Tibial artery (tissue), 4 donors: ENCODE measurements at regions not wholly inside any gene's neighbourhood (a gene's known extent, or its start where the extent isn't known, plus 50 kb on each side); places are given as distances from the start of the nearest gene placed in this dataset.

Experiments
- DNase-seq, 2 donors: peaks; one replicate each; pipeline ENCODE4 v3.0.0-alpha.2; 2019
- H3K27ac ChIP-seq, 2 donors: fragments of 200-600 bp; sonication (generic) in 1 of 2; 1 replicate in 1 of 2; 2 replicates in 1 of 2; pipeline ENCODE4 v1.5.1; 2018 to 2019; ENCODE audit warnings: mild to moderate bottlenecking in 1 of 2
- H3K27me3 ChIP-seq, 2 donors: fragments of 200-600 bp; sonication (generic) in 1 of 2; one replicate each; pipeline versions ENCODE4 v1.5.1 to v1.6.0; 2016 to 2019
- H3K36me3 ChIP-seq, 3 donors: fragments of 200-600 bp; sonication (generic) in 2 of 3; one replicate each; pipeline ENCODE4 v1.5.1; 2016 to 2019; ENCODE audit warnings: mild to moderate bottlenecking in 2 of 3
- H3K4me1 ChIP-seq, 4 donors: fragments of 200-600 bp; sonication (generic) in 2 of 4; 1 replicate in 3 of 4; 2 replicates in 1 of 4; pipeline ENCODE4 v1.5.1; 2016 to 2019
- H3K4me3 ChIP-seq, 2 donors: fragments of 200-600 bp; sonication (generic) in 1 of 2; 1 replicate in 1 of 2; 2 replicates in 1 of 2; pipeline ENCODE4 v1.5.1; 2018 to 2019; ENCODE audit warnings: mild to moderate bottlenecking in 2 of 2
- H3K9me3 ChIP-seq, 3 donors: fragments of 200-600 bp; sonication (generic) in 1 of 3; one replicate each; pipeline ENCODE4 v1.5.1; 2016 to 2019
- intact Hi-C: fragments of 100-400 bp; cut with DNase I; formaldehyde crosslinking; loops from one replicate; pipeline ENCODE4 v1.15.0; 2023; ENCODE audit warnings: low total_unique reads
- TF ChIP-seq, protein P1 (sequence below), 2 experiments: fragments of 200-600 bp in 1 of 2; fragments of 450-650 bp in 1 of 2; IDR thresholded peaks; one replicate each; pipeline ENCODE4 v1.5.1; 2017 to 2019; ENCODE audit warnings: antibody characterized with exemption in 2 of 2, mild to moderate bottlenecking in 1 of 2, moderate library complexity in 1 of 2

DNA sequence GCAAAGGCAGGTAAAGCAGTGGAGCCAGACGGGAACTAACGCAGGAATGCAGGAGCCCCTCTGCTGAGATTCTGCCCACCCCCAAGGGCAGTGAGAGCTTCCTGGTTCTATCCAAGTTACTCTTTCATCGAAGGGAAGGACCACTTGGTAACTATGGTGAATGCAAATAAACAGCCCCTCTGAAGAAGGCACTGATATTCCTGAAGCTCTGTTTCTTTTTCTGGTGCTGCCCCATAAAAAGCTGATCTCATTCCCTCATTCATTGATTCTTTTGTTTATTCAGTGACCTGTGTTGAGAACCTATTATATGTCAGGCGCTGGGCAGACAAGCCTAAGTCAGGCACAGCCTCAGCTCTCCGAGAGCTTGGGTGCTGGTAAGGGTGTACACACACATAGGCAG lies 217.3 kb downstream of the SNX10 start:
- intact Hi-C loops: no loop called here
- Histone ChIP-seq H3K27me3 (peaks cover 0 to 7% of the 10 kb centered on the region in 2 donors), H3K27ac (no peak overlapping the region), H3K36me3 (no peaks in the 10 kb centered on the region), H3K4me3 (no peak overlapping the region), H3K9me3 (no peaks in the 10 kb centered on the region), H3K4me1 (no peaks in the 10 kb centered on the region)
- TF ChIP-seq, protein P1, sequence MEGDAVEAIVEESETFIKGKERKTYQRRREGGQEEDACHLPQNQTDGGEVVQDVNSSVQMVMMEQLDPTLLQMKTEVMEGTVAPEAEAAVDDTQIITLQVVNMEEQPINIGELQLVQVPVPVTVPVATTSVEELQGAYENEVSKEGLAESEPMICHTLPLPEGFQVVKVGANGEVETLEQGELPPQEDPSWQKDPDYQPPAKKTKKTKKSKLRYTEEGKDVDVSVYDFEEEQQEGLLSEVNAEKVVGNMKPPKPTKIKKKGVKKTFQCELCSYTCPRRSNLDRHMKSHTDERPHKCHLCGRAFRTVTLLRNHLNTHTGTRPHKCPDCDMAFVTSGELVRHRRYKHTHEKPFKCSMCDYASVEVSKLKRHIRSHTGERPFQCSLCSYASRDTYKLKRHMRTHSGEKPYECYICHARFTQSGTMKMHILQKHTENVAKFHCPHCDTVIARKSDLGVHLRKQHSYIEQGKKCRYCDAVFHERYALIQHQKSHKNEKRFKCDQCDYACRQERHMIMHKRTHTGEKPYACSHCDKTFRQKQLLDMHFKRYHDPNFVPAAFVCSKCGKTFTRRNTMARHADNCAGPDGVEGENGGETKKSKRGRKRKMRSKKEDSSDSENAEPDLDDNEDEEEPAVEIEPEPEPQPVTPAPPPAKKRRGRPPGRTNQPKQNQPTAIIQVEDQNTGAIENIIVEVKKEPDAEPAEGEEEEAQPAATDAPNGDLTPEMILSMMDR (IDR thresholded peaks at IDR 0.05): no peak
- DNase-seq: no peak

- Histone ChIP-seq H3K27ac (no peak overlapping the region), H3K9me3 (no peaks in the 10 kb centered on the region), H3K27me3 (peaks cover 0 to 3% of the 10 kb centered on the region in 2 donors), H3K4me1 (no peaks in the 10 kb centered on the region), H3K4me3 (no peak overlapping the region), H3K36me3 (no peaks in the 10 kb centered on the region)
- DNase-seq: no peak
- intact Hi-C loops: no loop called here
- TF ChIP-seq, protein P1 (IDR thresholded peaks at IDR 0.05): no peak
Measured at GRCh38 chr7:26510231-26510957, 218.7 kb downstream of the SNX10 start.

DNA sequence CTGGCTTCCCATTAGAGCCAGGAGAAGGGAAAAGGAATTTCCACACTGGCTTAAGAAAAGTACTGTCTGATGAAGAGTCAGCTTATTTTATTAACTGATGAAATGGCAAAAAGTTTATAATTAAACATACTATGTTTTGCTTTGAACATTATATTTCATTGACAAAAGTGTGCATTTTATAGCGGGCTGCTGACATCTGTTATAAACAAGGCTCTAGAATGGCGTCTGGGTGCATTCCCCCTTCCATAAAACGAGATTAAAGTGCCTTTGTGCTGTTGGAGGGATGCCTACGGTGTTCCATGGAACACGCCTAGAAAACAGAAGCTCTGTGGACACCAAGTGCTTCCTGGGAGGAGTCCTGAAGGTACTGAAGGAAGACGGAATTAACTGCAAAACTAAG lies 220.2 kb downstream of the SNX10 start:
- Histone ChIP-seq H3K9me3 (no peaks in the 10 kb centered on the region), H3K4me1 (no peaks in the 10 kb centered on the region), H3K27me3 (peaks cover 0 to 3% of the 10 kb centered on the region in 2 donors), H3K4me3 (no peak overlapping the region), H3K27ac (no peak overlapping the region), H3K36me3 (no peaks in the 10 kb centered on the region)
- TF ChIP-seq, protein P1 (IDR thresholded peaks at IDR 0.05): no peak
- DNase-seq: no peak
- intact Hi-C loops: no loop called here

GRCh38 chr7:26512737-26513136 lies 221.1 kb downstream of the SNX10 start:
- H3K36me3 ChIP-seq: no peaks in the 10 kb centered on the region
- DNase-seq: no peak
- TF ChIP-seq, protein P1 (IDR thresholded peaks at IDR 0.05): no peak
- no peak overlapping the region for H3K4me3 ChIP-seq
- H3K4me1 ChIP-seq: no peaks in the 10 kb centered on the region
- no peak overlapping the region for H3K27ac ChIP-seq
- H3K27me3 ChIP-seq: peaks cover 0 to 3% of the 10 kb centered on the region in 2 donors
- no peaks in the 10 kb centered on the region for H3K9me3 ChIP-seq
- intact Hi-C loops: no loop called here

- intact Hi-C loops: no loop called here
- DNase-seq: no peak
Measured at GRCh38 chr7:26513948-26514347, 222.3 kb downstream of the SNX10 start.

More at GRCh38 chr7:26513948-26514347, 222.3 kb downstream of the SNX10 start:
- TF ChIP-seq, protein P1 (IDR thresholded peaks at IDR 0.05): no peak
- H3K9me3 ChIP-seq: no peaks in the 10 kb centered on the region
- peaks cover 0 to 3% of the 10 kb centered on the region in 2 donors for H3K27me3 ChIP-seq
- no peaks in the 10 kb centered on the region for H3K36me3 ChIP-seq
- no peak overlapping the region for H3K27ac ChIP-seq
- H3K4me1 ChIP-seq: no peaks in the 10 kb centered on the region
- H3K4me3 ChIP-seq: no peak overlapping the region
